ENCODE measurements at regions not wholly inside any gene's neighbourhood (a gene's known extent, or its start where the extent isn't known, plus 50 kb on each side); places are given as distances from the start of the nearest gene placed in this dataset.

GRCh38 chr9:91158286-91158685 is 203.4 kb downstream of the AUH start (continued):
- TF ChIP-seq, protein P1, sequence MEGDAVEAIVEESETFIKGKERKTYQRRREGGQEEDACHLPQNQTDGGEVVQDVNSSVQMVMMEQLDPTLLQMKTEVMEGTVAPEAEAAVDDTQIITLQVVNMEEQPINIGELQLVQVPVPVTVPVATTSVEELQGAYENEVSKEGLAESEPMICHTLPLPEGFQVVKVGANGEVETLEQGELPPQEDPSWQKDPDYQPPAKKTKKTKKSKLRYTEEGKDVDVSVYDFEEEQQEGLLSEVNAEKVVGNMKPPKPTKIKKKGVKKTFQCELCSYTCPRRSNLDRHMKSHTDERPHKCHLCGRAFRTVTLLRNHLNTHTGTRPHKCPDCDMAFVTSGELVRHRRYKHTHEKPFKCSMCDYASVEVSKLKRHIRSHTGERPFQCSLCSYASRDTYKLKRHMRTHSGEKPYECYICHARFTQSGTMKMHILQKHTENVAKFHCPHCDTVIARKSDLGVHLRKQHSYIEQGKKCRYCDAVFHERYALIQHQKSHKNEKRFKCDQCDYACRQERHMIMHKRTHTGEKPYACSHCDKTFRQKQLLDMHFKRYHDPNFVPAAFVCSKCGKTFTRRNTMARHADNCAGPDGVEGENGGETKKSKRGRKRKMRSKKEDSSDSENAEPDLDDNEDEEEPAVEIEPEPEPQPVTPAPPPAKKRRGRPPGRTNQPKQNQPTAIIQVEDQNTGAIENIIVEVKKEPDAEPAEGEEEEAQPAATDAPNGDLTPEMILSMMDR (conservative IDR thresholded peaks at IDR 0.05; ENCODE audit: low read depth in 2 of 2) = no peak
- TF ChIP-seq, protein P2, sequence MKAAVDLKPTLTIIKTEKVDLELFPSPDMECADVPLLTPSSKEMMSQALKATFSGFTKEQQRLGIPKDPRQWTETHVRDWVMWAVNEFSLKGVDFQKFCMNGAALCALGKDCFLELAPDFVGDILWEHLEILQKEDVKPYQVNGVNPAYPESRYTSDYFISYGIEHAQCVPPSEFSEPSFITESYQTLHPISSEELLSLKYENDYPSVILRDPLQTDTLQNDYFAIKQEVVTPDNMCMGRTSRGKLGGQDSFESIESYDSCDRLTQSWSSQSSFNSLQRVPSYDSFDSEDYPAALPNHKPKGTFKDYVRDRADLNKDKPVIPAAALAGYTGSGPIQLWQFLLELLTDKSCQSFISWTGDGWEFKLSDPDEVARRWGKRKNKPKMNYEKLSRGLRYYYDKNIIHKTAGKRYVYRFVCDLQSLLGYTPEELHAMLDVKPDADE (IDR thresholded peaks at IDR 0.05) = no peak
- TF ChIP-seq CREB1 (CRISPR knock-in tag; IDR thresholded peaks at IDR 0.05; ENCODE audit: low read depth) (no peak), EZH2 (IDR thresholded peaks at IDR 0.05; ENCODE audit: low read depth, unreplicated experiment) (no peak)

GRCh38 chr9:91158946-91159345 is 202.8 kb downstream of the AUH start:
- no peak overlapping the region for H3K4me3 Mint-ChIP-seq
- TF ChIP-seq JUNB (IDR thresholded peaks at IDR 0.05; ENCODE audit: unreplicated experiment) (no peak), ZNF331 (CRISPR knock-in tag; IDR thresholded peaks at IDR 0.05; ENCODE audit: low read depth) (no peak), EZH2phosphoT487 (IDR thresholded peaks at IDR 0.05; ENCODE audit: unreplicated experiment) (no peak), POLR2AphosphoS5 (IDR thresholded peaks at IDR 0.05; ENCODE audit: low read depth) (no peak), CREB1 (CRISPR knock-in tag; IDR thresholded peaks at IDR 0.05; ENCODE audit: low read depth) (no peak)
- TF ChIP-seq, protein P3, sequence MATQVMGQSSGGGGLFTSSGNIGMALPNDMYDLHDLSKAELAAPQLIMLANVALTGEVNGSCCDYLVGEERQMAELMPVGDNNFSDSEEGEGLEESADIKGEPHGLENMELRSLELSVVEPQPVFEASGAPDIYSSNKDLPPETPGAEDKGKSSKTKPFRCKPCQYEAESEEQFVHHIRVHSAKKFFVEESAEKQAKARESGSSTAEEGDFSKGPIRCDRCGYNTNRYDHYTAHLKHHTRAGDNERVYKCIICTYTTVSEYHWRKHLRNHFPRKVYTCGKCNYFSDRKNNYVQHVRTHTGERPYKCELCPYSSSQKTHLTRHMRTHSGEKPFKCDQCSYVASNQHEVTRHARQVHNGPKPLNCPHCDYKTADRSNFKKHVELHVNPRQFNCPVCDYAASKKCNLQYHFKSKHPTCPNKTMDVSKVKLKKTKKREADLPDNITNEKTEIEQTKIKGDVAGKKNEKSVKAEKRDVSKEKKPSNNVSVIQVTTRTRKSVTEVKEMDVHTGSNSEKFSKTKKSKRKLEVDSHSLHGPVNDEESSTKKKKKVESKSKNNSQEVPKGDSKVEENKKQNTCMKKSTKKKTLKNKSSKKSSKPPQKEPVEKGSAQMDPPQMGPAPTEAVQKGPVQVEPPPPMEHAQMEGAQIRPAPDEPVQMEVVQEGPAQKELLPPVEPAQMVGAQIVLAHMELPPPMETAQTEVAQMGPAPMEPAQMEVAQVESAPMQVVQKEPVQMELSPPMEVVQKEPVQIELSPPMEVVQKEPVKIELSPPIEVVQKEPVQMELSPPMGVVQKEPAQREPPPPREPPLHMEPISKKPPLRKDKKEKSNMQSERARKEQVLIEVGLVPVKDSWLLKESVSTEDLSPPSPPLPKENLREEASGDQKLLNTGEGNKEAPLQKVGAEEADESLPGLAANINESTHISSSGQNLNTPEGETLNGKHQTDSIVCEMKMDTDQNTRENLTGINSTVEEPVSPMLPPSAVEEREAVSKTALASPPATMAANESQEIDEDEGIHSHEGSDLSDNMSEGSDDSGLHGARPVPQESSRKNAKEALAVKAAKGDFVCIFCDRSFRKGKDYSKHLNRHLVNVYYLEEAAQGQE (IDR thresholded peaks at IDR 0.05; ENCODE audit: unreplicated experiment) = no peak
- TF ChIP-seq, protein P4, sequence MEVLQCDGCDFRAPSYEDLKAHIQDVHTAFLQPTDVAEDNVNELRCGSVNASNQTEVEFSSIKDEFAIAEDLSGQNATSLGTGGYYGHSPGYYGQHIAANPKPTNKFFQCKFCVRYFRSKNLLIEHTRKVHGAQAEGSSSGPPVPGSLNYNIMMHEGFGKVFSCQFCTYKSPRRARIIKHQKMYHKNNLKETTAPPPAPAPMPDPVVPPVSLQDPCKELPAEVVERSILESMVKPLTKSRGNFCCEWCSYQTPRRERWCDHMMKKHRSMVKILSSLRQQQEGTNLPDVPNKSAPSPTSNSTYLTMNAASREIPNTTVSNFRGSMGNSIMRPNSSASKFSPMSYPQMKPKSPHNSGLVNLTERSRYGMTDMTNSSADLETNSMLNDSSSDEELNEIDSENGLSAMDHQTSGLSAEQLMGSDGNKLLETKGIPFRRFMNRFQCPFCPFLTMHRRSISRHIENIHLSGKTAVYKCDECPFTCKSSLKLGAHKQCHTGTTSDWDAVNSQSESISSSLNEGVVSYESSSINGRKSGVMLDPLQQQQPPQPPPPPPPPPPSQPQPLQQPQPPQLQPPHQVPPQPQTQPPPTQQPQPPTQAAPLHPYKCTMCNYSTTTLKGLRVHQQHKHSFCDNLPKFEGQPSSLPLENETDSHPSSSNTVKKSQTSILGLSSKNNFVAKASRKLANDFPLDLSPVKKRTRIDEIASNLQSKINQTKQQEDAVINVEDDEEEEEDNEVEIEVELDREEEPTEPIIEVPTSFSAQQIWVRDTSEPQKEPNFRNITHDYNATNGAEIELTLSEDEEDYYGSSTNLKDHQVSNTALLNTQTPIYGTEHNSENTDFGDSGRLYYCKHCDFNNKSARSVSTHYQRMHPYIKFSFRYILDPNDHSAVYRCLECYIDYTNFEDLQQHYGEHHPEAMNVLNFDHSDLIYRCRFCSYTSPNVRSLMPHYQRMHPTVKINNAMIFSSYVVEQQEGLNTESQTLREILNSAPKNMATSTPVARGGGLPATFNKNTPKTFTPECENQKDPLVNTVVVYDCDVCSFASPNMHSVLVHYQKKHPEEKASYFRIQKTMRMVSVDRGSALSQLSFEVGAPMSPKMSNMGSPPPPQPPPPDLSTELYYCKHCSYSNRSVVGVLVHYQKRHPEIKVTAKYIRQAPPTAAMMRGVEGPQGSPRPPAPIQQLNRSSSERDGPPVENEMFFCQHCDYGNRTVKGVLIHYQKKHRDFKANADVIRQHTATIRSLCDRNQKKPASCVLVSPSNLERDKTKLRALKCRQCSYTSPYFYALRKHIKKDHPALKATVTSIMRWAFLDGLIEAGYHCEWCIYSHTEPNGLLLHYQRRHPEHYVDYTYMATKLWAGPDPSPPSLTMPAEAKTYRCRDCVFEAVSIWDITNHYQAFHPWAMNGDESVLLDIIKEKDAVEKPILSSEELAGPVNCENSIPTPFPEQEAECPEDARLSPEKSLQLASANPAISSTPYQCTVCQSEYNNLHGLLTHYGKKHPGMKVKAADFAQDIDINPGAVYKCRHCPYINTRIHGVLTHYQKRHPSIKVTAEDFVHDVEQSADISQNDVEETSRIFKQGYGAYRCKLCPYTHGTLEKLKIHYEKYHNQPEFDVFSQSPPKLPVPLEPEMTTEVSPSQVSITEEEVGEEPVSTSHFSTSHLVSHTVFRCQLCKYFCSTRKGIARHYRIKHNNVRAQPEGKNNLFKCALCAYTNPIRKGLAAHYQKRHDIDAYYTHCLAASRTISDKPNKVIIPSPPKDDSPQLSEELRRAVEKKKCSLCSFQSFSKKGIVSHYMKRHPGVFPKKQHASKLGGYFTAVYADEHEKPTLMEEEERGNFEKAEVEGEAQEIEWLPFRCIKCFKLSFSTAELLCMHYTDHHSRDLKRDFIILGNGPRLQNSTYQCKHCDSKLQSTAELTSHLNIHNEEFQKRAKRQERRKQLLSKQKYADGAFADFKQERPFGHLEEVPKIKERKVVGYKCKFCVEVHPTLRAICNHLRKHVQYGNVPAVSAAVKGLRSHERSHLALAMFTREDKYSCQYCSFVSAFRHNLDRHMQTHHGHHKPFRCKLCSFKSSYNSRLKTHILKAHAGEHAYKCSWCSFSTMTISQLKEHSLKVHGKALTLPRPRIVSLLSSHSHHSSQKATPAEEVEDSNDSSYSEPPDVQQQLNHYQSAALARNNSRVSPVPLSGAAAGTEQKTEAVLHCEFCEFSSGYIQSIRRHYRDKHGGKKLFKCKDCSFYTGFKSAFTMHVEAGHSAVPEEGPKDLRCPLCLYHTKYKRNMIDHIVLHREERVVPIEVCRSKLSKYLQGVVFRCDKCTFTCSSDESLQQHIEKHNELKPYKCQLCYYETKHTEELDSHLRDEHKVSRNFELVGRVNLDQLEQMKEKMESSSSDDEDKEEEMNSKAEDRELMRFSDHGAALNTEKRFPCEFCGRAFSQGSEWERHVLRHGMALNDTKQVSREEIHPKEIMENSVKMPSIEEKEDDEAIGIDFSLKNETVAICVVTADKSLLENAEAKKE (CRISPR knock-in tag; IDR thresholded peaks at IDR 0.05) = no peak
- TF ChIP-seq, protein P1 (conservative IDR thresholded peaks at IDR 0.05; ENCODE audit: low read depth in 2 of 2) = no peak

More at GRCh38 chr9:91158946-91159345, 202.8 kb downstream of the AUH start:
- Mint-ChIP-seq H3K27me3 (ENCODE audit: insufficient read depth, low read depth, poor library complexity) (peaks cover 5% of the 10 kb centered on the region), H3K4me1 (peaks cover 19% of the 10 kb centered on the region), H3K9me3 (peaks cover 6% of the 10 kb centered on the region; the same call in 2 of the 3 replicates), H3K27ac (no peak overlapping the region), H3K36me3 (ENCODE audit: low read depth) (peaks cover 2% of the 10 kb centered on the region; the same call in 1 of the 3 replicates)
- Histone ChIP-seq H3K4me3 (no peak overlapping the region), H3K9me2 (ENCODE audit: insufficient read depth) (no peaks in the 10 kb centered on the region), H2AFZ (no peak overlapping the region), H3K4me1 (ENCODE audit: insufficient read depth) (peaks cover 7% of the 10 kb centered on the region; the same call in 1 of the 2 replicates), H3K27me3 (ENCODE audit: insufficient read depth) (no peaks in the 10 kb centered on the region), H3F3A (replicated peaks; ENCODE audit: low read depth) (no peaks in the 10 kb centered on the region), H4K20me1 (replicated peaks; ENCODE audit: insufficient read depth) (no peaks in the 10 kb centered on the region), H3K36me3 (ENCODE audit: insufficient read depth) (no peaks in the 10 kb centered on the region), H3K4me2 (no peak overlapping the region), H3K79me2 (replicated peaks; ENCODE audit: insufficient read depth) (no peaks in the 10 kb centered on the region), H3K27ac (ENCODE audit: low read depth) (no peak overlapping the region)
- ATAC-seq (no peak), DNase-seq (ENCODE audit: low spot score) (no peak)
